ENCODE measurements at regions not wholly inside any gene's neighbourhood (a gene's known extent, or its start where the extent isn't known, plus 50 kb on each side); places are given as distances from the start of the nearest gene placed in this dataset.

DNA sequence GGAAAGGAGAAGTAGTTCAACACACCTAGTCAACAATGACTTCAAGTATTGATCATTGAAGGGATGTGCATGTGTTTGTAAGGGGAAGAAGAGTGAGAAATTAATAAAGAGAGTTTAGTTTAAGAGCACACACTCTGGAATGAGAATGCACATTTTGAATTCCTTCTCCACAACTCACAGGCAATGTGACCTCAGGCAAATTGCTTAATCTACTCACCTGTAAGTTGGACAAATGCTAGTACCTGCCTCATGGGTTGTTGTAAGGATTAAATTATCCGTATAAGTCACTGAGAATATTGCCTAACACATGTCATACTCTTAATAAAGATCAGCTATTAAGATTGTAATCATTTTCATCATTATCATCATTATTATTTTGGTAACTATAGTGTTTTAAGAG lies 204.0 kb upstream of the NFIA start:
- TF ChIP-seq POLR2A (IDR thresholded peaks at IDR 0.05; ENCODE audit: borderline replicate concordance, extremely low read depth, insufficient read depth, insufficient read length) (no peak), CTCF (IDR thresholded peaks at IDR 0.05 in 2 of 3, conservative IDR thresholded peaks at IDR 0.05 in 1 of 3; ENCODE audit: borderline replicate concordance in 1 of 3, insufficient read depth in 1 of 3, low read depth in 2 of 3, low read length in 2 of 3) (no peak), SIN3A (IDR thresholded peaks at IDR 0.05; ENCODE audit: low read depth) (no peak), ZNF274 (IDR thresholded peaks at IDR 0.05; ENCODE audit: low read depth, low read length) (no peak), POLR2AphosphoS5 (IDR thresholded peaks at IDR 0.05; ENCODE audit: low read depth, low read length) (no peak), RAD21 (IDR thresholded peaks at IDR 0.05; ENCODE audit: low read depth) (no peak), ELF1 (IDR thresholded peaks at IDR 0.05; ENCODE audit: borderline replicate concordance, low read depth) (no peak), EZH2 (IDR thresholded peaks at IDR 0.05) (no peak), ZBTB33 (IDR thresholded peaks at IDR 0.05; ENCODE audit: extremely low read depth, insufficient replicate concordance, low read length) (no peak)
- TF ChIP-seq, protein P1, sequence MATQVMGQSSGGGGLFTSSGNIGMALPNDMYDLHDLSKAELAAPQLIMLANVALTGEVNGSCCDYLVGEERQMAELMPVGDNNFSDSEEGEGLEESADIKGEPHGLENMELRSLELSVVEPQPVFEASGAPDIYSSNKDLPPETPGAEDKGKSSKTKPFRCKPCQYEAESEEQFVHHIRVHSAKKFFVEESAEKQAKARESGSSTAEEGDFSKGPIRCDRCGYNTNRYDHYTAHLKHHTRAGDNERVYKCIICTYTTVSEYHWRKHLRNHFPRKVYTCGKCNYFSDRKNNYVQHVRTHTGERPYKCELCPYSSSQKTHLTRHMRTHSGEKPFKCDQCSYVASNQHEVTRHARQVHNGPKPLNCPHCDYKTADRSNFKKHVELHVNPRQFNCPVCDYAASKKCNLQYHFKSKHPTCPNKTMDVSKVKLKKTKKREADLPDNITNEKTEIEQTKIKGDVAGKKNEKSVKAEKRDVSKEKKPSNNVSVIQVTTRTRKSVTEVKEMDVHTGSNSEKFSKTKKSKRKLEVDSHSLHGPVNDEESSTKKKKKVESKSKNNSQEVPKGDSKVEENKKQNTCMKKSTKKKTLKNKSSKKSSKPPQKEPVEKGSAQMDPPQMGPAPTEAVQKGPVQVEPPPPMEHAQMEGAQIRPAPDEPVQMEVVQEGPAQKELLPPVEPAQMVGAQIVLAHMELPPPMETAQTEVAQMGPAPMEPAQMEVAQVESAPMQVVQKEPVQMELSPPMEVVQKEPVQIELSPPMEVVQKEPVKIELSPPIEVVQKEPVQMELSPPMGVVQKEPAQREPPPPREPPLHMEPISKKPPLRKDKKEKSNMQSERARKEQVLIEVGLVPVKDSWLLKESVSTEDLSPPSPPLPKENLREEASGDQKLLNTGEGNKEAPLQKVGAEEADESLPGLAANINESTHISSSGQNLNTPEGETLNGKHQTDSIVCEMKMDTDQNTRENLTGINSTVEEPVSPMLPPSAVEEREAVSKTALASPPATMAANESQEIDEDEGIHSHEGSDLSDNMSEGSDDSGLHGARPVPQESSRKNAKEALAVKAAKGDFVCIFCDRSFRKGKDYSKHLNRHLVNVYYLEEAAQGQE (IDR thresholded peaks at IDR 0.05; ENCODE audit: low read depth), result no peak

Measured in HCT116 (cell line).